PFSK-1 (cell line): ENCODE measurements at regions not wholly inside any gene's neighbourhood (a gene's known extent, or its start where the extent isn't known, plus 50 kb on each side); places are given as distances from the start of the nearest gene placed in this dataset.

ENCODE experiments used
- FOXP2 ChIP-seq: optimal IDR thresholded peaks from 2 replicates; pipeline ENCODE3; 2011; ENCODE audit warnings: borderline replicate concordance, control low read depth, inconsistent platforms; ENCODE audit not compliant: insufficient read depth; ENCODE audit errors: extremely low read length, extremely low read depth
- POLR2AphosphoS5 ChIP-seq: IDR thresholded peaks from 2 replicates; pipeline ENCODE4 v1.6.1; 2012; ENCODE audit warnings: low read depth, mild to moderate bottlenecking, control low read depth, low read length, moderate library complexity
- SIN3A ChIP-seq: IDR thresholded peaks from 2 replicates; pipeline ENCODE4 v1.6.1; 2012; ENCODE audit warnings: mild to moderate bottlenecking, low read length, moderate library complexity, borderline replicate concordance; ENCODE audit not compliant: insufficient read depth
- TAF1 ChIP-seq: IDR thresholded peaks from 2 replicates; pipeline ENCODE4 v1.6.1; 2012; ENCODE audit warnings: low read length, control low read depth, borderline replicate concordance; ENCODE audit not compliant: insufficient read depth
- TF ChIP-seq, protein P1 (sequence below), 2 experiments: IDR thresholded peaks; 2 replicates each; pipeline versions ENCODE4 v1.6.1 to v1.8.0; 2011 to 2012; ENCODE audit warnings: low read depth in 2 of 2, low read length in 2 of 2, control low read depth in 1 of 2, inconsistent platforms in 1 of 2, mild to moderate bottlenecking in 1 of 2, moderate library complexity in 1 of 2; ENCODE audit not compliant: insufficient read depth in 1 of 2

DNA sequence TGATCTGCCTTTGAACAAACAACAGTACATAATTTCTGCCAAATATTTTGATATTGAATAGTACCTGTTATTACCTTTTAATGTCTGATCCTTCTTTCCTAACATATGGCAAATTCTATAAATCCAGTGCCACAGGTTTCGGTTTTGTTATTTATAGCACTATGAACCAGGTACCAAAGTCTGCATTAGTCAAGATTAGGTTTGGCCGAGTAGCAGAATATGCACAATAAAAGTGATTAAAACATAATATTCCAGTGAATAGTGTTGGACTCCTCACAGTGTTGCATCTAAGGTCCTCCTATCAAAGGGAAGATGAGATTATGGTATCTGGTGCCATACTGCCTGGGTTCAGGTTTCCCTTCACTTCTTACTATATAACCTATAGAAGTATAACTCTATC lies 599.0 kb downstream of the ZPLD1 start:
- TF ChIP-seq SIN3A (no peak), TAF1 (no peak), FOXP2 (no peak)

DNA sequence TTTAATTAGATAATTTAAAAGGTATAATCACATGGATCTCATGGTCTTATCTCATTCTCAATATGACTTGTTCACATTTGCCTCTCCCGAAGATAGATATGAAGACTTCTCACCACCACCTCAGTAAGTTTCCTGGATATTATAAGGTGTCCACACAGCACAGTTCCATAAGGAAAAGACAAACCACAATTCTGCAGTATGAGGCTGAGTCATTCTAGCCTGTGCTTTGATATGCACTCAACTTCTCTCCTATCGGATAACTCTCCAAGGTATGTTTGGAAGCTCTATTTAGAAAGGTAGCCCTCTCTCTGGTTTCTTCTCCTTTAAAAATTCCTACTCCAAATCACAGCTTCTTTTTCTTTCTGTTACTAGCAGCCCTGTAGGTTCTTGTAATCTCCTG lies 612.8 kb downstream of the ZPLD1 start:
- TF ChIP-seq POLR2AphosphoS5, result no peak
- TF ChIP-seq TAF1, result no peak
- TF ChIP-seq SIN3A, result no peak
- TF ChIP-seq, protein P1, sequence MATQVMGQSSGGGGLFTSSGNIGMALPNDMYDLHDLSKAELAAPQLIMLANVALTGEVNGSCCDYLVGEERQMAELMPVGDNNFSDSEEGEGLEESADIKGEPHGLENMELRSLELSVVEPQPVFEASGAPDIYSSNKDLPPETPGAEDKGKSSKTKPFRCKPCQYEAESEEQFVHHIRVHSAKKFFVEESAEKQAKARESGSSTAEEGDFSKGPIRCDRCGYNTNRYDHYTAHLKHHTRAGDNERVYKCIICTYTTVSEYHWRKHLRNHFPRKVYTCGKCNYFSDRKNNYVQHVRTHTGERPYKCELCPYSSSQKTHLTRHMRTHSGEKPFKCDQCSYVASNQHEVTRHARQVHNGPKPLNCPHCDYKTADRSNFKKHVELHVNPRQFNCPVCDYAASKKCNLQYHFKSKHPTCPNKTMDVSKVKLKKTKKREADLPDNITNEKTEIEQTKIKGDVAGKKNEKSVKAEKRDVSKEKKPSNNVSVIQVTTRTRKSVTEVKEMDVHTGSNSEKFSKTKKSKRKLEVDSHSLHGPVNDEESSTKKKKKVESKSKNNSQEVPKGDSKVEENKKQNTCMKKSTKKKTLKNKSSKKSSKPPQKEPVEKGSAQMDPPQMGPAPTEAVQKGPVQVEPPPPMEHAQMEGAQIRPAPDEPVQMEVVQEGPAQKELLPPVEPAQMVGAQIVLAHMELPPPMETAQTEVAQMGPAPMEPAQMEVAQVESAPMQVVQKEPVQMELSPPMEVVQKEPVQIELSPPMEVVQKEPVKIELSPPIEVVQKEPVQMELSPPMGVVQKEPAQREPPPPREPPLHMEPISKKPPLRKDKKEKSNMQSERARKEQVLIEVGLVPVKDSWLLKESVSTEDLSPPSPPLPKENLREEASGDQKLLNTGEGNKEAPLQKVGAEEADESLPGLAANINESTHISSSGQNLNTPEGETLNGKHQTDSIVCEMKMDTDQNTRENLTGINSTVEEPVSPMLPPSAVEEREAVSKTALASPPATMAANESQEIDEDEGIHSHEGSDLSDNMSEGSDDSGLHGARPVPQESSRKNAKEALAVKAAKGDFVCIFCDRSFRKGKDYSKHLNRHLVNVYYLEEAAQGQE (IDR thresholded peaks at IDR 0.05; ENCODE audit: insufficient read depth in 1 of 2, low read depth in 2 of 2, low read length in 2 of 2), result no peak

DNA sequence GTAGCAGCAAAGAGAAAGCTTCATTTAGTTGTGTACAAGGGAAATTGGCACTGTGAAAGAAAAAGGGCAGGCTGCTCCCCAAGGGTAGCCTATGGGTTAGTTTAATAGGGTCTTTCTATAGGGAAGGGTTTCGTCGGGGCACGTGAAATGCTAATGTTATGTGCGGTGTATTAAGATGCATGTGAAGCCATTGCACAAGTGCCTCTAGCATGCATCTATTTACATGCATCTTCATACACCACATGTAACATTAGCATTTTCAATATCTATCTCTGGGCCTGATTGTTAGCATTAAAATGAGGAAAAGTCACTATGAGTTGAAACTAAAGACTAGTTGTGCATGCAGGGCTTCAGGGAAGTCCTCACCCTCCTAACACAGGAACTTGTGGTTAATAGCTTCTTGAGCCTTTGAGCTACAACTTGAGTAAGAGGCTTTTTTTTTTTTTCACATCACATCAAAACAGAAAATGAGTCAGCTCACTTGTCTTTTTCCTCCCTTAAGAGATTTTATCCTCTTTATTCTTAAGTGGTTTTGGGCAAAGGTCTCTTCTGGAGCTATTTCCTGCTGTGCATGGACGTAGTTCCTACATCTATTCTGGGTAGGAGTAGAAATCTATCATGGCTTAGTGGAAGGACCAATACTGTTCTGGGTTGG lies 613.4 kb downstream of the ZPLD1 start:
- no peak for TF ChIP-seq SIN3A
- no peak for TF ChIP-seq FOXP2
- TF ChIP-seq, protein P1 (IDR thresholded peaks at IDR 0.05; ENCODE audit: insufficient read depth in 1 of 2, low read depth in 2 of 2, low read length in 2 of 2), result no peak
- no peak for TF ChIP-seq POLR2AphosphoS5
- no peak for TF ChIP-seq TAF1

DNA sequence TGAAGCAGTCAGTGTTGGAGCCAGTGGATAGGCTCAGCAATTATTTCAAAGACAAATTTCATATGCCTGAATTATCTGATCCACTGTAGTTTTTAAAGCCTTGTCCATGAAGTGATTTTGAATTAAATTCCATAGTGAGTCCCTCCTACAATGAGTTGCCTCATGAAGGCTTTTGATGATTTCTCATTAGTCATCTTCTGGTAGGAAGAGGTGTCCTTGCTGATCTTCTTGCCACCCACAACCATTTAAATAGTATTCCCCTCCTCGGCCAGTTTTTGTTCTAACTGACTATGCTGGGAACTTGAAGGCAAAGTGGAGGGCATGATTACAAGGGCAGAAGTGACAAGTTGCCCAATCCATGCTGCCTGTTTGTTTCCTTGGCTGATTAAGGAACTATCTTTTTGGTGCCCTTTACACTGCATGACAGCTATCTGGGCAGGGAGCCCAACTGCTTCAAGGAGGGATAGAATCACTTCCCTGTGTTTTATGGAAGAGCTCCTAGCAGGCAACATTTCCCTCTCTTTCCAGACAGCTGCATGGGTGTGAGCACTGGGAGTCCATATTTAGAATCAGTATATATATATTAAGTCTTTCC lies 617.5 kb downstream of the ZPLD1 start:
- TF ChIP-seq POLR2AphosphoS5, result no peak
- TF ChIP-seq SIN3A, result no peak
- no peak for TF ChIP-seq FOXP2
- TF ChIP-seq, protein P1 (IDR thresholded peaks at IDR 0.05; ENCODE audit: insufficient read depth in 1 of 2, low read depth in 2 of 2, low read length in 2 of 2), result no peak
- TF ChIP-seq TAF1, result no peak

DNA sequence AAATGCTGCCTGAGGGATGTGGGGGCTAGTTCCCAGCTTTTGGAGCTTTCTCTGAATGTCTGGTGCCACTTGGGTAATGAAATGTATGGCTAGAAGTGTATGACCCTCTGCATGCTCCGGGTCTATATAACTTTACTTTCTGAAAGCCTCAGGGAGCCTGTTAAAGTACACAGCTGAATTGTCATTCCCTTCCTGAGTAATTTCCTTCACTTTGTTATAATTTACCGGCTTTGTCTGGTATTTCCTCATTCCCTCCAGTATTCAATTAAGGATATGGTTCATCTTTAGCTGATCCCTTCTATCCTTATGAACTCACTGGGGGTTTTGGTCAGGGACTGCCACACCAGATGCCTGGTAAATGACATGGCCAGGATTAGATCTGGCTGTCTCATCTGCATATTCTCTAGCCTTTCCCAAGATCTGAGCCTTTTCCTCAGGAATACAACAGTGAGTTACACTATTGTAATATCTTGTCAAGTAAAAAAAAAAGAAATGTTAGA lies 620.3 kb downstream of the ZPLD1 start:
- TF ChIP-seq POLR2AphosphoS5, result no peak
- no peak for TF ChIP-seq SIN3A
- TF ChIP-seq FOXP2, result no peak
- TF ChIP-seq, protein P1 (IDR thresholded peaks at IDR 0.05; ENCODE audit: insufficient read depth in 1 of 2, low read depth in 2 of 2, low read length in 2 of 2), result no peak
- TF ChIP-seq TAF1, result no peak
